Right lobe of liver (tissue), 4 donors: ENCODE measurements at regions not wholly inside any gene's neighbourhood (a gene's known extent, or its start where the extent isn't known, plus 50 kb on each side); places are given as distances from the start of the nearest gene placed in this dataset.

Experiments used
- CTCF ChIP-seq, 4 donors: fragments of 200-600 bp in 3 of 4; fragments of 450-650 bp in 1 of 4; IDR thresholded peaks; one replicate each; pipeline versions ENCODE4 v1.5.1 to v1.8.0; 2016 to 2022; ENCODE audit warnings: antibody characterized with exemption in 4 of 4, mild to moderate bottlenecking in 2 of 4
- POLR2A ChIP-seq: fragments of 450-650 bp; IDR thresholded peaks from one replicate; pipeline ENCODE4 v1.6.1; 2017; ENCODE audit warnings: antibody characterized with exemption, mild to moderate bottlenecking
- donor health status: DM: no; HTN: no; CAD: no.
- donor health status: DM: no; HTN: no; CAD: no.
- donor health status: DM: no; HTN: yes; CAD: no.

DNA sequence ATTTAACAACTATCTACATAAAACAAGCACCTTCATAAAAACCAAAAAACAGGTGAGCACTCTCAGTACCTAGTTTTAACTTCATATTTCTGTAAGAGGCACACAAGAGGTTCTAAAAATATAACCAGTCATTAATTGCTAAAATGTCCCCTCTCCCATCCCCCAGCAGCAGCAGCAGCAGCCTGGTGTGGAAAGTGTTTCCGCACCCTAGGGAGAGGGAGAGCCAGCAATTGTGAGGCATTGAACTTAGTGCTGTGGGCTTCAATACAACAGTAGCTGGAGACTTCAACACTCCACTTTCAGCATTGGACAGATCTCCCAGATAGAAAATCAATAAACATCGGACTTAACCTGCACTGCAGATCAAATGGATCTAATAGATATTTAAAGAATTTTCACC lies 1158.5 kb downstream of the JRKL start:
- TF ChIP-seq CTCF (IDR thresholded peaks at IDR 0.05) (no peak), POLR2A (no peak)
